Aorta (tissue), 5 donors: ENCODE measurements at regions not wholly inside any gene's neighbourhood (a gene's known extent, or its start where the extent isn't known, plus 50 kb on each side); places are given as distances from the start of the nearest gene placed in this dataset.

ENCODE experiments used
- ATAC-seq: fragments of 200-7000 bp; cut with Tn5 transposase; one replicate; pipeline ENCODE4 v1.9.1; 2022; ENCODE audit warnings: moderate library complexity; ENCODE audit not compliant: low FRiP score
- DNase-seq, 2 donors: peaks; one replicate each; pipeline ENCODE4 v3.0.0-alpha.2; 2020
- H3K27ac ChIP-seq, 2 donors: one replicate each; pipeline ENCODE4 v1.5.1; 2013; ENCODE audit warnings: low read length in 2 of 2, mild to moderate bottlenecking in 2 of 2, moderate library complexity in 2 of 2, control low read depth in 1 of 2, inconsistent platforms in 1 of 2, low read depth in 1 of 2
- H3K27me3 ChIP-seq, 2 donors: one replicate each; pipeline ENCODE4 v1.6.1; 2013; ENCODE audit warnings: control low read depth in 1 of 2, low read length in 1 of 2, mild to moderate bottlenecking in 1 of 2, moderate library complexity in 1 of 2; ENCODE audit not compliant: insufficient read depth in 2 of 2, control insufficient read depth in 1 of 2
- H3K36me3 ChIP-seq, 2 donors: one replicate each; pipeline ENCODE4 v1.6.1; 2013; ENCODE audit warnings: control low read depth in 1 of 2, low read length in 1 of 2, mild to moderate bottlenecking in 1 of 2; ENCODE audit not compliant: insufficient read depth in 2 of 2, control insufficient read depth in 1 of 2
- H3K4me1 ChIP-seq, 2 donors: one replicate each; pipeline ENCODE4 v1.6.1; 2013; ENCODE audit warnings: low read length in 2 of 2, control low read depth in 1 of 2, mild to moderate bottlenecking in 1 of 2, moderate library complexity in 1 of 2; ENCODE audit not compliant: insufficient read depth in 2 of 2, control insufficient read depth in 1 of 2
- H3K4me3 ChIP-seq, 2 donors: one replicate each; pipeline ENCODE4 v1.5.1; 2013; ENCODE audit warnings: low read length in 2 of 2, control low read depth in 1 of 2, mild to moderate bottlenecking in 1 of 2
- H3K9me3 ChIP-seq: one replicate; pipeline ENCODE4 v1.6.1; 2013; ENCODE audit warnings: mild to moderate bottlenecking, low read length; ENCODE audit not compliant: control insufficient read depth
- WGBS, 2 donors: extraction: QIAGEN DNeasy Blood & Tissue Kit; methylation state at CpG; one replicate each; pipeline ENCODE4 v1.1.7; 2013; 5-methylcytosine and 5-hydroxymethylcytosine counted together
- intact Hi-C, 2 donors: fragments of 100-400 bp; cut with DNase I; formaldehyde crosslinking; loops; one replicate each; pipeline versions ENCODE4 v1.14.2 to v1.15.0; 2022
- donor health status: healthy with polysubstance abuse.
- donor health status: Bipolar disorder and iron deficiency.
- donor health status: DM: no; HTN: no; CAD: no.
- donor health status: DM: no; HTN: no; CAD: no.
- donor health status: DM: yes; HTN: yes; CAD: no.

GRCh38 chr13:84290386-84290785, 408.1 kb upstream of the SLITRK1 start:
- Histone ChIP-seq H3K9me3 (no peaks in the 10 kb centered on the region), H3K4me3 (no peak overlapping the region), H3K27me3 (no peaks in the 10 kb centered on the region), H3K4me1 (peaks cover 0 to 1% of the 10 kb centered on the region in 2 donors), H3K27ac (no peak overlapping the region), H3K36me3 (no peaks in the 10 kb centered on the region)
- DNase-seq (no peak), ATAC-seq (no peak)
- intact Hi-C loops = no loop called here
- WGBS, 2 donors = 38% methylated on average over 4 of the region's 4 CpGs

- intact Hi-C loops = no loop called here
- ATAC-seq (no peak), DNase-seq (no peak)
- Histone ChIP-seq H3K27ac (no peak overlapping the region), H3K36me3 (no peaks in the 10 kb centered on the region), H3K27me3 (no peaks in the 10 kb centered on the region), H3K4me1 (no peaks in the 10 kb centered on the region), H3K9me3 (no peaks in the 10 kb centered on the region), H3K4me3 (no peak overlapping the region)
- WGBS, 2 donors = 88 to 91% methylated on average over 2 of the region's 2 CpGs
Measured at GRCh38 chr13:84279166-84279565, 396.9 kb upstream of the SLITRK1 start.

DNA sequence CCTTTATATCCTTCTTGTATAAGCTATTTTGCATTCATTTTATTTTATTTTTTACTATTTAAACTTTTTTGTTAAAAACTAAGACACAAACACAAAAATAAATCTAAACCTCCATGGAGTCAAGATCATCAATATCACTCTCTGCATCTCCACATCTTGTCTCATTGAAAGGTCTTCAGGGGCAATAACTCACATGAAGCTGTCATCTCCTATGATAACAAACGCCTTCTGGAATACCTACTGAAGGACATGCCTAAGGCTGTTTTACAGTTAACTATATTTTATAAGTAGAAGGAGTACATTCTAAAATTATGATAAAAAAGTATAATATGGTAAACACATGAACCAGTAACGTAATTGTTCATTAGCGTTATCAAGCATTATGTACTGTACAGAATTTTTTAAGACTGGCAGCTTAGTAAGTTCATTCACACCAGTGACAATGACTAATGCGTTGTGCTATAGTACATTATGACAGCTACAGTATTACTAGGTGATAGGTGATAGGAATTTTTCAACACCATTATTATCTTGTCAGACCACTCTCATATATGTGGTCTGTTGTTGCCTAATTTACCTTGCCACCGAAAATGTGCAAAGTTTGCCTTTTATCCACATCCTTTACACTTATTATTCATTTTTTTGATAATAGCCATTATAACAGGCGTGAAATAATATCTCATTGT, 390.7 kb upstream of the SLITRK1 start:
- 84 to 88% methylated on average over 6 of the region's 6 CpGs for WGBS, 2 donors
- Histone ChIP-seq H3K4me1 (no peaks in the 10 kb centered on the region), H3K27ac (no peak overlapping the region), H3K4me3 (no peak overlapping the region), H3K36me3 (no peaks in the 10 kb centered on the region), H3K9me3 (no peaks in the 10 kb centered on the region), H3K27me3 (no peaks in the 10 kb centered on the region)
- no peak for DNase-seq
- ATAC-seq = no peak
- intact Hi-C loops = no loop called here

- H3K4me3 ChIP-seq = no peak overlapping the region
- H3K27me3 ChIP-seq = no peaks in the 10 kb centered on the region
- no peaks in the 10 kb centered on the region for H3K4me1 ChIP-seq
- ATAC-seq (no peak), DNase-seq (no peak)
- 74 to 75% methylated on average over 6 of the region's 6 CpGs for WGBS, 2 donors
- no peaks in the 10 kb centered on the region for H3K36me3 ChIP-seq
- no peaks in the 10 kb centered on the region for H3K9me3 ChIP-seq
- no peak overlapping the region for H3K27ac ChIP-seq
- intact Hi-C loops = no loop called here
Measured at GRCh38 chr13:84265257-84265764, 383.0 kb upstream of the SLITRK1 start.

DNA sequence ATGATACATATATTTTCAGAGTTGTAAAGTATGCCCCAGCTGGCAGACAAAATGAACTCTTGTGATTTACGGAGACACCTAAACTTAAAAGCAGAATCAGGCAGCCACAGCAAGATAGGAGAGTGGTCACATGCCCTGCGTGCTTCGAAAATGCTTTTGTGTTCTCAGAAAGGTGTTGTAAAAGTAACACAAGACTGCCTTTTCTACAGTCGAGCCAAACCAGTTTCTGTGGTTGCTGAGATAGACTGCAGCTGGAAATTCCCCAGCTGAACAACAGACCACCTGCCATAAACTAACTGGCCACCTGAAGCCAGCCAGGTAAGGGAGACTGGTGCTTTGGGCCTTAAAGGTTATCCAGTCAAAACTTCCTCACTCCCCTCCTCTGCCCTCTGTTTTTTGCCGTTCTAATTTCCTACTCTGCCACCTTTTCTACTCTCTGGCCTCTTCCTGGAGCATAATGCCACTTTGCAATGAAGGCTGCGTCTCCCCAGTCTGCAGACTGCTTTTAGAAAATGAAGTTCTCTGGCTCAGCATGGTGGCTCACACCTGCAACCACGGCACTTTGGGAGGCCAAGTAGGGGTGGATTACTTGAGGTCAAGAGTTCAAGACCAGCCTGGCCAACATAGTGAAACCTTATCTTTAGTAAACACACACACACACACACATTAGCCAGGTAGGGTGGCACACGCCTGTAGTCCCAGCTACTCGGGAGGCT, 381.2 kb upstream of the SLITRK1 start:
- WGBS, 2 donors = 80 to 83% methylated on average over 9 of the region's 9 CpGs
- no peak overlapping the region for H3K27ac ChIP-seq
- intact Hi-C loops = no loop called here

DNA sequence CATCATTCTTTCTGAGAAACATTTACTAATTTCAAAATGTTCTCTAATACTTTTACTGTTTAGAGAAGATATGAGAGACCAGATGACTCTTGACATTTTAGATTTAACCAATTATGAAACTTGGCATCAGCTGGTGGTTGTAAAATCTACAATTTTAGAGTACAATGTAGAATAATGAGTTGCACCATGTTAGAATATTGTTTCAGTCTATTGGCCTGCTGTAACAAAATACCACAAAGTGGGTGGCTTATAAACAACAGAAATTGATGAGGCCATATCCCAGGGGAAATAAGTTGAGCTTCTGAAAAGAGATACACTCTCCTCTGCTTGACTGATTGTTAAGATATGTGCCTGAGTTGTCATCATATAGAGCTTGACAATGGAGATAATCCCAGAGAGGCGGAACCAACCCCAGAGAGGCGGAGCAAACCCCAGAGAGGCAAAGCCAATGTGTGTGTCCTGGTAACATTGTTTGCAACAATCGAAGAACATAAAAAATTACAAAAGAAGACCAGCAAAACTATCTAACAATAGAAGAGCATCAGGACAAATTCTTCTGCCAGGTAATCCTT, 373.0 kb upstream of the SLITRK1 start:
- intact Hi-C loops = no loop called here
- Histone ChIP-seq H3K4me3 (no peak overlapping the region), H3K9me3 (peaks cover 2% of the 10 kb centered on the region)

More for the DNA sequence above, 381.2 kb upstream of the SLITRK1 start:
- Histone ChIP-seq H3K27me3 (no peaks in the 10 kb centered on the region), H3K4me3 (no peak overlapping the region), H3K9me3 (no peaks in the 10 kb centered on the region), H3K36me3 (no peaks in the 10 kb centered on the region), H3K4me1 (no peaks in the 10 kb centered on the region)
- DNase-seq (no peak), ATAC-seq (no peak)

GRCh38 chr13:84249463-84249862, 367.2 kb upstream of the SLITRK1 start:
- no peak for ATAC-seq
- 87 to 91% methylated on average over 3 of the region's 3 CpGs for WGBS, 2 donors

More for the DNA sequence above, 373.0 kb upstream of the SLITRK1 start:
- DNase-seq = no peak
- no peak for ATAC-seq
- no peaks in the 10 kb centered on the region for H3K4me1 ChIP-seq
- no peaks in the 10 kb centered on the region for H3K36me3 ChIP-seq
- 96 to 100% methylated on average over 3 of the region's 3 CpGs for WGBS, 2 donors
- H3K27ac ChIP-seq = no peak overlapping the region
- no peaks in the 10 kb centered on the region for H3K27me3 ChIP-seq

DNA sequence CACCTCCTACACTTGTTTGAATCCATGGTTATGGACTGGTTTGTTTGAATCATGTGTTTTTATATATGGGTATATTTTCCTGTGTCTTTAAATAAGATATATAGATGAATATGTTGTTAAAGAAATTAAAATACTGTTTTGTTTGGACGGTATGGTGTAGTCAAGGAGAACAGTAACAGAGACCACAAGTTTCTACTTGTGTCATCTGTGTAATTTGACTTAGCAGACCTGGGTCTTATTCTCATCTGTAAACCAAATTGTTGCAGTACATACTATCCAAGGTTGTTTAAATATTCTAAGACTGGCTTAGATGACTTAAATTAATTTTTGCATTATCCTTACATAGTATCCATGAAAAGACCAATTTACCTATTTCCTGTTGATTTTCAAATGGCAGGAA, 361.1 kb upstream of the SLITRK1 start:
- Histone ChIP-seq H3K4me1 (no peaks in the 10 kb centered on the region), H3K27ac (no peak overlapping the region), H3K27me3 (no peaks in the 10 kb centered on the region), H3K36me3 (no peaks in the 10 kb centered on the region), H3K9me3 (no peaks in the 10 kb centered on the region), H3K4me3 (no peak overlapping the region)
- intact Hi-C loops = no loop called here
- DNase-seq (no peak), ATAC-seq (no peak)
- WGBS, 2 donors = 80% methylated on average over 1 of the region's 1 CpG

More at GRCh38 chr13:84249463-84249862, 367.2 kb upstream of the SLITRK1 start:
- no peaks in the 10 kb centered on the region for H3K36me3 ChIP-seq
- H3K4me3 ChIP-seq = no peak overlapping the region
- peaks cover 2% of the 10 kb centered on the region for H3K9me3 ChIP-seq
- no peaks in the 10 kb centered on the region for H3K4me1 ChIP-seq
- intact Hi-C loops = no loop called here
- DNase-seq = no peak
- H3K27me3 ChIP-seq = no peaks in the 10 kb centered on the region
- no peak overlapping the region for H3K27ac ChIP-seq
